Skeletal muscle cell (primary cell): ENCODE measurements at regions not wholly inside any gene's neighbourhood (a gene's known extent, or its start where the extent isn't known, plus 50 kb on each side); places are given as distances from the start of the nearest gene placed in this dataset.
"Not testable (repeated sequence)": the region's sequence is repeated elsewhere in the genome, so short reads cannot be mapped to it uniquely, and the experiment has no call there.

Source experiments
- DNase-seq: peaks from one replicate; pipeline ENCODE4 v3.0.0-alpha.2; 2010; ENCODE audit warnings: low read depth
- H3K4me3 ChIP-seq: 2 replicates; pipeline ENCODE4 v1.5.1; 2011; ENCODE audit warnings: low read depth, mild to moderate bottlenecking, control low read depth, low read length, moderate library complexity

DNA sequence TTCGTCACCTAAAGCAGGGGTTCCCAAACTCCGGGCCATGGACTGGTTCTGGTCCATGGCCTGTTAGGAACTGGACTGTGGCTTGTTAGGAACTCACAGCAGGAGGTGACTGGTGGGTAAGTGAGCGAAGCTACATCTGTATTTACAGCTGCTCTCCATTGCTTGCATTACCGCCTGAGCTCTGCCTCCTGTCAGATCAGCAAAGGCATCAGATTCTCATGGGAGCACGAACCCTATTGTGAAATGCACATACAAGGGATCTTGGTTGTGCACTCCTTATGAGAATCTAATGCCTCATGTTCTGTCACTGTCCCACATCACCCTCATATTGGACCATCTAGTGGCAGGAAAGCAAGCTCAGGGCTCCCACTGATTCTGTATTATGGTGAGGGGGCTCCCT, 217.0 kb downstream of the ZFP36L2 start:
- no peak for DNase-seq
- H3K4me3 ChIP-seq = no peak overlapping the region

DNA sequence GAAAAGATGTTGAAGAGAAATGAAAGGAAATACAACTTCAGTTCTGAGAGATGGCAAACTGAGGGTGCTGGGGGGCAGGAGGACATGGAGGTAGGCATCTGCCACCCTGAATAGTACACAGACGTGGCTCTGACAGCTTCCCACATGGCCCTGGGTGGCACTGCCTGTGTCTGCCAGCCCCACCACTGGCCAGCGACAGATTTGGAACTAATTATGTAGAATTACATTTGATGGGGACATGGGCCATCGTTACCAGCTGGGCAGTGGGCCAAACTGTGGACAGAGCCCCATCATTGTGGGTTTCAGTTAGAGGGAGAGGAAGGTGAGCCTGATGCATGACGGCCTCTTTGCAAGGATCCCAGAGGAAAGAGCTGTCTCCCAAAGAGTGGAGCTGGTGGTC, 216.0 kb upstream of the HAAO start:
- DNase-seq = no peak
- no peak overlapping the region for H3K4me3 ChIP-seq

DNA sequence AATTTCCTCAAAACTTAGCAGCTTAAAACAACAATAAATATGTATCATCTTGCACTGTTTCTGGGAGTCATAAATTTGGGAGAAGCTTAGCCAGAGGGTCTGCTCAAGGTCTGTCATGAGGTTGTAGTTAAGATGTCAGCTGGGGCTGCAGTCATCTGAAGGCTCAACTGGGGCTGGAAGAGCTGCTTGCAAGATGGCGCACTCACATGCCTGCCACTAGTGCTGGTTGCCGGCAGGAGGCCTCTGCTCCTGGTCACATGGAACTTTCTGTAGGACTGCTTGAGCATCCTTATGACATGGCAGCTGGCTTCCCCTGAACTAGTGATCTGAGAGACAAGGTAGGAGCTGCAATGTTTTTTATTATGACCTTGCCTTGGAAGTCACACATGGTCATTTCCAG, 215.5 kb upstream of the HAAO start:
- H3K4me3 ChIP-seq = no peak overlapping the region
- DNase-seq = no peak

DNA sequence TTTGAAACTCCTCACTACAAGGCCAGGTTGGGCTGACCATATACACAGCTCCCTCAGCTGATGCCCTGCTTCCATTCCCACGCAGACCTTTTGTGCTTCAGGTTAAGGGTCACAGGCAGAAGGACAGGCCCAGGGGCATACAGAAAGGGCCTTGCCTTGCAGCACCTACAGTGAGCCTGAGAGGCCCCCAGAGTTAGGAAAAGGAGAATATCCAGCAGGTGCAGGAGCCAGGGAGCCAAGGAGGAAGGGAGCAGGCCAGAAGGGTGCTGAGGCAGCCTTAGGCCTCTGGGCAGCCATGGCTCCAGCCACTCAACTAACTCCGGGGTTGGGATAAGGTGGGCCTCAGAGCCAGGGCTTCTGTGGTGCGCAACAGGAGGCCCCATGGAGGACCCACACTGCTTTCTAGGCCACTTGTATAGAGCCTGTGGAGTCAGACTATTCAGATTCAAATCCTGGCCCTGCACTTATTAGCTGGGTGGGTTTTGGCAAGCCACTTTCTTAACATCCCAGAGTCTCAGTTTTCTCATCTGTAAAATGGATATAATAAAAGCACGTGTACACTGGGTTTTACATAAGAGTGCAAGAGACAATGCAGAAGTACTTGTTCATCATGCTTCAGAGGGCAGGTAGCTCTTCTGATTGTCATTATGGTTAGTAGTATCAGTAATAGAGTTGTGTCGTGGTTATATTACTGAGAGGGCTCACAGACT, 214.6 kb upstream of the HAAO start:
- no peak overlapping the region for H3K4me3 ChIP-seq
- DNase-seq = no peak

DNA sequence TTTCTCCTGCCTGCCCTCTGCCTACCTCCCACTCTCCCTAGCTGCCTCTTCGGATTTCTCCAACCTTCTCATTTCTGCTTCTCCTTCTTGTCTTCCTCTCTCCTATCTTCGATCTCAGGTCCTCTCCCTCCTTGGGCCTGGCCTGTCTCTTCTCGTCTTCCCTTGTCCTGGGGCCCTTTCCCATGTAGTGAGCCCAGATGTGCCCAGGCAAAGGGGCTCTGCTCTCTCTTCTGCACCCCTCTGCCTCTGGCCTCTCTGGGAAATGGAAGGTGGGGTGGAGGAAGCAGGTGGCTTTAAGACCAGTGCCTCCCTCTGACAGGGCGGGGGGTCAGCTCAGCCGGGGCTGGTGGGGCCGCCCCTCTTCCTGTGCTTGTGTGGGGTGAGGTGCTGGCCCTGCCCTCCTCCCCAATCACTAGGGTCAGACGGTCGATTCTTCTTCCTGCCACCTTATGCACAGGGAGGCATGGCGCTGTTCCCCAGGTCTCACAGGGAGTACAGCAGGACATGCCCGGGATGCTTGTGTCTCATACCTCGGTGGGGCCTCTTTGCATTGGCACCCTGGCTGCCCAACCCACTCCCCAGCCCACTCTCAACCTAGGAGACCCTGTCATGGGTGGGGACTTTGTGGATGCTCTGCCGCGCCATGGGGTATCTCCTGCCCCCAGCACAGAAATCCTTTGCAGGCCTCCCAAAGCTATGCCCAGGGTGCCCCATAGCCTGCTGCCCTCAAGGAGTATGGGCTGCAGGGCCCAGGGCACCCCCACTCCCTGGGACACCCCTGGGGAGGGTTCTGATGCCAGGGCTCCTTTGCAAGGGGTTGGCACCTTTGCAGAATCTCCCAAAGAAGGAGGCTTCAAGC, 213.8 kb upstream of the HAAO start:
- DNase-seq = no peak
- no peak overlapping the region for H3K4me3 ChIP-seq

DNA sequence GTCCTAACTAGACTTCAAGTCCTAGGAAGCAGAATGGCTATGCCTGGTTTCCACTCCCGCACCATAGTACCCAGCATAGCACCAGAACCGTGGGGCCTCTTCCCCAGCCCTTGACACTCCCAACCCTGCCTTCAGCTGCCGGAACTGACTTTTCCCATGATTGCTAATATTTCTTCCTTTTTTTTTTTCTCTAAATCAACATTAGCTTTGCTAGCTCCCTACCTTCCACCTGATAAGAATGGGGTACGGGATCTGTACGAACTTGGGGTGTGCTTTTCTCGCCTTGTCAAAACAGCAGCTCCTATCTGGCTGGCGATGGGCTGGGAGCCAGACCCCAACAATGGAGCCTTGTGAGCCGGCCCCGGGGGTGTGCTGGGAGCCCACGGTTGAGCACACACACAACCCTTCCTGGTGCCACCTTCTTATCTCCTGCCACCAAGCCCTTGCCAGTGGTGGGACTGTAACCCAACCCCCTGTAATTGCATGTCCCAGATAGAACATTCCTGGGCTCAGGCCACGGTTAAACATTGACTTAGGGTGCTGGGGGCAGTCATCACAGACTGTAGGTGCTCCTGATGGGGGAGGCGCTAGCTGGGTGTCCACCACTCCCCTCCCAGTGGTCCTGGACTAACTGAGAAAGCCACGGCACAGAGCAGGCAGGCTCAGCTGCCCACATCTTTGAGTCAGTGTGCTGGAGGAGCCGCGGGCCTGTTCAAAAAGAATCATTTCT, 213.0 kb upstream of the HAAO start:
- DNase-seq = no peak
- no peak overlapping the region for H3K4me3 ChIP-seq

DNA sequence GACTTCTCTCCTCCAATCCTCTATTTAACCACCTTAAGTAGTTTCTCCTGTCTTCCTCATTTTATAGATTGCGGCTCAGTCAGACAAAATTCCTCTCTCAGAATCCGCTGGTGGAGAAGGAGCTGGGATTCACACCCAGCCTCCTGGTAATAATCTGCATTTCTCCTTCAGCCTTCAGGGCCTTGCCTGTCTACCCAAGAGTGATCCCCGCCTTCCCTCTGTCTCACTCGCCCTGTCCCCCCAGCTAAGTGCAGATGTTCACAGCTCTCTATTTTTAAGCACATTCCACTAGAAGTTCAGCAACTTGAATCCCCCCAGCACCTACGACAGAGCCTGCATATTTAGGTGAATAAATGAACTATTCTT, 212.5 kb upstream of the HAAO start:
- H3K4me3 ChIP-seq = no peak overlapping the region
- DNase-seq = no peak

DNA sequence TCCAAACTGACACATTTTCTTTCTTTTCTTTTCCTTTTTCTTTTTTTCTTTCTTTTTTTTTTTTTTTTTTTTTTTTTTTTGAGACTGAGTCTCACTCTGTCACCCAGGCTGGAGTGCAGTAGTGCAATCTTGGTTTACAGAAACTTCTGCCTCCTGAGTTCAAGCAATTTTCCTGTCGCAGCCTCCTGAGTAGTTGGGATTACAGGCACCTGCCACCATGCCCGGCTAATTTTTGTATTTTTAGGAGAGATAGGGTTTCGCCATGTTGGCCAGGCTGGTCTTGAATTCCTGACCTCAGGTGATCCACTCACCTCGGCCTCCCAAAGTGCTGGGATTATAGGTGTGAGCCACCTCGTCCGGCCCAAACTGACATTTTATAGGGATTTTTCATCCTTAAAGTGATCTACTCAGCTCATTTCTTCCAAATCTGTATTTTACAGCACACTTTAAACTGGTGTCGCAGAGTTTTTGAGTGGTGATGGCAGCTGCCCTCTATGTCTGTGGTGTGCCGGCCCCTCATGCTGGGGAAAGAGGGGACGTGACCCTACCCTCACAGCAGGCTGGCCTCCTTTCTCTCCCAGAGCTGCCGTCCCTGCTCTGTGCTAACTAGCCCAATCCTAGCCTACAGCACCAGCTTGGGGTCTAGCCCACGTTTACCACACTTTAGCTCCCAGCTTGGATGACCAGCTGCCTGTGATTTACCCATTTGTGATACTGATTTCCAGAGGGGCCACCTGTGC, 211.9 kb upstream of the HAAO start:
- not testable (repeated sequence) for DNase-seq, H3K4me3 ChIP-seq

DNA sequence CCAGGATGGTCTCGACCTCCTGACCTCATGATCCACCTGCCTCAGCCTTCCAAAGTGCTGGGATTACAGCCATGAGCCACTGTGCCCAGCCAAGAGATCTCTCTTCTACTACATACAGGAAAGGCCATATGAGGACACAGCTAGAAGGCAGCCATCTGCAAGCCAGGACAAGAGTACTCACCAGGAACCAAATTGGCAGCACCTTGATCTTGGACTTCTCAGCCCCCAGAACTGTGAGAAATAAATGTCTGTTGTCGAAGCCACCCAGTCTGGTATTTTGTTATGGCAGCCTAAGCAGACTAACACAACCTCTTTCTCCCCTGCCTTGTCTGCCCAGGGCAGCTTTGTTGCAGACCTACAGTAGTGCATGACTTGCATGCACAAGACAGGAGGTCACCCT, 211.3 kb upstream of the HAAO start:
- no peak overlapping the region for H3K4me3 ChIP-seq
- no peak for DNase-seq

DNA sequence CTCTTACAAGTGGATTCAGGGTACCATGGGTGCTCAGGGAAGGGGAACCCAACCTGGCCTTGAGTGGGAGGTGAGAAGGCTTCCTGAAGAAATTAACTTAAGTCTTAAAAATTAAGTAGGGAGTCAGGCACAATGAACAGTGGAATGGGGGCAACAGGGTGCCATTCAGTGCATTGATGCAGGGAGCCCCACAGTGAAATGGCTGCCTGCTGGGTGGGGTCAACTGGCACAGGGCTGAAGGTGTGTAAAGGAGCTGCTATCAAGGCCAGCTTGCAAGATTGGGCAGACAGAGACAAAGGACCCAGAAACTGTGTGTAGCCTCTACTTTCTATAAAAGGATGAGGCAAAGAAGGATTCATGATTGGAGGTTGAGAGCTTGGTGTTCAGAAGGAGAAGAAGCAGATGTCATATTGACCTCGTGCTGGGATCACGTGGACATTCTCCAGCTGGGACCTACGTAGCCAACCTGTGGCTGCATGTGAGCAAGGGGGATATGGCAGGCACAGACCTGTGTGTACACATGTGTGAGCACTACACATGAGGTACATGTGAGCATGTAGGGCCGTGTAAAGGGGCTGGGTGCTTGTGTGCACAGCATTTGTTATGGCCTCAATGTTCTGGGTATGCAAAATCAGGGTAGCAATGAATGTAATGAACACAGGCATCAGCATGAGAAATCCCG, 209.5 kb upstream of the HAAO start:
- no peak overlapping the region for H3K4me3 ChIP-seq
- no peak for DNase-seq

DNA sequence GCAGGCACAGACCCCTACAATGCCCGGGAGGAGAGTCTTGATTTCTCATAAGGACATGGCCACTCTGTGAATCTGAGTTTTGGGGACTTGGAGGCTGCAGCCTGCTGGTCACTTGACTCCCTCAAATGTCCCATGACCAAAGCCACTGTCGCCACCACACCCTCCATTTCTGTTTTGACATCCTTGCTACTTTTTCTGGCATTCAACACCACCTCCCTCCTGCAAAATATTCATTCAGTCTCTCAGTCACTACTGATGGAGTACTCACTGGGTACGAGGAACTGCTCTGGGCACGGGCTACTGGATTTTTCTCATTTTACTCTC, 208.6 kb upstream of the HAAO start:
- no peak for DNase-seq
- H3K4me3 ChIP-seq = no peak overlapping the region

DNA sequence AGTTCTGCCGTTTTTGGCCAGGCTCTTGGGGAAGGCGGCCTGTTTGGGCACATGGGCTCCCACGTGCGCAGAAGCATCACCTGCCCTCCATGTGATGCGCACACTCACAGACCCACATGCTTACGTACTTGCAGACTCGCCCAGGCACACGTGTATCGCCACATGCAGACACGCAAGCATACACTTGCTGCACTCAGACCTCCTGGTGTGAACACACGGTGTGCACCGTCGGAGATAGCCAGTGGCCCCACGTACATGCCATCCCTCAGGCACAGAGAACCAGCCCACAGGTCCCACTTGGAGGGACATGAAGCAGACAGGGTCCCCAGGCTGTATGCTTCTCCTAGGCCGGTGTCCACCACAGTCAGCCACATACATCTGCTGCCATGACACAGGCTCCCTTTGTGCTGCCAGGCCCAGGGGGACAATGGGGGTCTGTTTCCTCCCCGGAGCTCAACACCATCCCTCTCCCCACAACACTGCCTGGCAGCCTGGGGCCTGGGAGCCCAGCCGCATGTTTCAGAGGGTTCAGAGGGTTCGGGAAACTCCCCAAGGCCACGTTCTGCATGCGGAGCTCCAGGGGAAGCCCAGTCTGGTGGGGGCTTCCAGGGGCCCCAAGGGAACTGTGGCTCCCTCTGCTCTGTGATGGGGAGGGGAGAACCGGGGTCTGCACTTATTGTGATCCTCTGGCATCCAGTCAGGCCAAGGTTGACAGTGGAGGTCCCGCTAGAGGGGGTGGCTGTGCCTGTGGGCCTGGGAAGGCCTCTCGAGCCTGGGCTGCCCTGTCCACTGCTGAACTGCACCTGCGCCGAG, 208.1 kb upstream of the HAAO start:
- no peak for DNase-seq
- H3K4me3 ChIP-seq = no peak overlapping the region

DNA sequence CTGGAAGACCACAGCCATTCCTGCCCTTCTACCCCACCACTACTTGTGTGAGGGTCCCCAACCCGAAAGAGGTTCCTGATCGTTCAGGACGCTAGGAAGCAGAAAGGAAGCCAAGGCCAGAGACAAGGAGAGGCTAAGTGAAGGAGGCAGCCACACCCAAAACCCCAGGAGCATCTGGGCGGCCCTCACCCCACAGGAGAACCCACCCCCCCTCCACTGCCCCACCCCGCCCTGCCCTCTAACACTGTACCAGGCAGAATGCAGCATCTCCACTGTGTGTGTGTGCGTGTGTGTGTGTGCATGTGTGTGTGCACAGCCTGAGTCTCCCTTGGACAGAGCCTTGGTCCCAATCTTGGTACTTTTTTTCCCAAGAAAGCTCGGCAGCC, 207.5 kb upstream of the HAAO start:
- no peak for DNase-seq
- no peak overlapping the region for H3K4me3 ChIP-seq

DNA sequence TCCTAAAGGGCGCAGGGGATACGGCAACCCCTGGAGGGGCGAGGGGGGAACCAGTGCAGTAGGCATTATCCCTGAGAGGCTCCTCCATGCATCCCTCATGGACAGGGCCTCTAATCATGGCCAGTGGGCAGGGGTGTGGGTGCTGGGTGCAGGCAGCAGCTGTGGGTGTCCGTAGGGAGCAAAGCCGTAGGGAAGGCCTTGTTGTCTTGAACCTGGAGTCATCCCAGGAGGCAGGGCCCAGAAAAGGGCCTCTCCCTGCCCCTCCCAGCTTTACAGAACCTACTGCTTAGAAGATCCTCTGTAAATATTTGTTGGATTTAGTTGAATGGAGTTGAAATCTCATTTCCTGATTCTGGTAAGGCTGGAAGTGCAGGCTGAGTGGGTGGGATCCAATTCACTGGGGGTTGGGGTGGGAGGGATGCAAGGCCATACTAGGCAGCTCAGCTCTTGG, 207.0 kb upstream of the HAAO start:
- DNase-seq = no peak
- no peak overlapping the region for H3K4me3 ChIP-seq

DNA sequence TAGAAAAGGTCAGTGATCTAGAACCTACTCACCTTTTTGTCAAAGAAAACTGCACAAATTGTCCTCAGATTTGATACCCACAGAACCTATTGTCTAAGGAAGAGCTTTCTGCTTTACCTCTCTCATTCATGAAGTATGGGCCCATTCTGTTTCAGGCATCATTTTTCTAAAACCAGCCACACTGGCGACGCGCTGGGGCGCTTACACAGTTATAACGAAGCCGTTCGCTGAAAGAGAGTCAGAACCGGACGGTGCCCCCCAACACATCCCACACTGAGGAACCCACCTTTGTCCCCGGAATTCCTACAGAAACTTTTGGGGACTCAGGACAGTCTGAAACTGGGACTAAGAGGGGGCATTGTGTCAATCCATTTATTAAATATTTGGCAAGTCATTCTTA, 206.3 kb upstream of the HAAO start:
- H3K4me3 ChIP-seq = no peak overlapping the region

DNA sequence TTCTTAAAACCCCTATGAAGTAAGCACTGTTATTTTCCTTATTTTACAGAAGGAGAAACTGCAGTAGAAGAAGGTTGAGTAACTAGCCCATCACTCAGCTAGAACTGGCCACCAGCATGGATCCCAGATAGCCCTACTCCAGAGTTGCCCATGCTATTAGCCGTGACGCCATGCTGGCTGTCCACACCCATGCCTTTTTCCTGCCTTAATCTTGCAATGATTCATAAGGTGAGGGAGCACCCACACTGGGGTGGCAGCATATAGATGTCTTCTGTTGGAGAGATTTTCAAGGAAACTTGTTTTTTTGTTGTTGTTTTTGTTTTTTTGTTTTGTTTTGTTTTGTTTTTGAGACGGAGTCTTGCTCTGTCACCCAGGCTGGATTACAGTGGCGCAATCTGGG, 204.1 kb upstream of the HAAO start:
- H3K4me3 ChIP-seq = no peak overlapping the region
- no peak for DNase-seq

More for the DNA sequence above, 206.3 kb upstream of the HAAO start:
- DNase-seq = no peak

DNA sequence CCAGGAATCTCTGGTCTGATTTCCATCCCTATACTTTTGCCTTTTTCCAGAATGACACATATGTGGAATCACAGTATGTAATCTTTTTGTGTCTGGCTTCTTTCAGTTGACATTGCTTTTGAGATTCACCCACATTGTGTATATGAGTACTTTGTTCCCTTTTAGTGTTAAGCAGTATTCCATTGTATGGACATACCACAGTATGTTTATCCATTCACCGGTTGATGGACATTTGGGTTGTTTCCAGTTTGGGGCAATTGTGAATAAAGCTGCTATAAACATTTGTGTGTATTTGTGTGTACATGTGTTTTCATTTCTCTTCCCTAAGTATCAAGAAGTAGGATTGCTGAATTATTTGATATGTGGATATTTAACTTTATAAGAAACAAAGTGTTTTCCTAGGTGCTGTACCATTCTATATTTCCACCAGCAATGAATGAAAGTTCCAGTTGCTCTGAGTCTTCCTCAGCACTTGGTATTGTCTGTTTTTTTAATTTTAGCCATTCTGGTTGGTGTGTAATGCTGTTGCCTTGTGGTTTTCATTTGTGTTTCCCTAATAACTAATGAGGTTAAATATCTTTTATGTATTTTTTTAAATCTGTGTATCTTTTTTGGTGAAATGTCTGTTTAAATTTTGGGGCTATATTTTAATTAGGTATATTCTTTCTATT, 203.5 kb upstream of the HAAO start:
- no peak for DNase-seq
- H3K4me3 ChIP-seq = no peak overlapping the region
